Kidney epithelial cell (primary cell): ENCODE measurements at regions not wholly inside any gene's neighbourhood (a gene's known extent, or its start where the extent isn't known, plus 50 kb on each side); places are given as distances from the start of the nearest gene placed in this dataset.
"Not testable (repeated sequence)": the region's sequence is repeated elsewhere in the genome, so short reads cannot be mapped to it uniquely, and the experiment has no call there.

Experiments
- DNase-seq: peaks from one replicate; pipeline ENCODE4 v3.0.0-alpha.2; 2010; ENCODE audit warnings: low read depth
- H3K27me3 ChIP-seq: 2 replicates; pipeline ENCODE4 v1.6.0; 2011; ENCODE audit warnings: low read length; ENCODE audit not compliant: control insufficient read depth, insufficient read depth
- H3K36me3 ChIP-seq: 2 replicates; pipeline ENCODE4 v1.5.1; 2011; ENCODE audit warnings: low read length; ENCODE audit not compliant: control insufficient read depth, insufficient read depth
- H3K4me3 ChIP-seq: 2 replicates; pipeline ENCODE4 v1.5.1; 2011; ENCODE audit warnings: low read depth, mild to moderate bottlenecking, control low read depth, low read length
- TF ChIP-seq, protein P1 (sequence below): IDR thresholded peaks from 2 replicates; pipeline ENCODE4 v1.5.1; 2011; ENCODE audit warnings: mild to moderate bottlenecking, moderate library complexity, low read length, control low read depth, inconsistent platforms; ENCODE audit not compliant: insufficient read depth, poor library complexity, severe bottlenecking

DNA sequence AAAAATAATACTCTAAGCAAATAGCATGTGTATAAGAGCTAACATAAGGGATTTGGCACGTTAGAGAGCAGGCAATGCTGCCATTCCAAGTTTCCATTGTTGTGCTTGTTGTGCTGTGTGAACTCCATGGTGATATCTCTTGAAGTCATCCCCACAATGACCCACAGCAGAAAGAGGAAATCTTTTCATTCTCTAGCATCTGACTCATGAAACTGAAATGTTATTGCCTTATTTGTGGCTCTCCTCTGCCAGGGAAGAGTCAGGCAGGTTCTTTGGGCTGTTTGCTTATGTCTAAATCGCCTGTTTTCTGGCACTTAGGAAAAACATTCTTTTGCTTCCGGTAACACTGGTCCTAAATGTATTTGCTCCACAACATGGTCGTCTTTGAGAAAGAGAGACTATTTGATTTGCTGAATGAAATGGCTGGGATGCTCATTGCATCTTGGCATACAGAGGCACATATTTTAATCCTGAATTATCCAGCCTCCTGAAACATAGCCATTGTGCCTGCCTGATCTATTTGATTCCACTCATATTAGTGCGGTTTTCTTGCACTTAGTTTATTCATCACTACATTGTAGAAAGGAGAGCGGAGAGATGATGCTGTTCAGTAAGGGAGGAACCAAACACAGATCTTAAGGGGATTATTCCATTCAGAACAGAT lies 188.8 kb downstream of the CSNK1G3 start:
- no peaks in the 10 kb centered on the region for H3K27me3 ChIP-seq
- H3K36me3 ChIP-seq: no peaks in the 10 kb centered on the region
- DNase-seq: peak; percentile 96
- H3K4me3 ChIP-seq: no peak overlapping the region
- TF ChIP-seq, protein P1, sequence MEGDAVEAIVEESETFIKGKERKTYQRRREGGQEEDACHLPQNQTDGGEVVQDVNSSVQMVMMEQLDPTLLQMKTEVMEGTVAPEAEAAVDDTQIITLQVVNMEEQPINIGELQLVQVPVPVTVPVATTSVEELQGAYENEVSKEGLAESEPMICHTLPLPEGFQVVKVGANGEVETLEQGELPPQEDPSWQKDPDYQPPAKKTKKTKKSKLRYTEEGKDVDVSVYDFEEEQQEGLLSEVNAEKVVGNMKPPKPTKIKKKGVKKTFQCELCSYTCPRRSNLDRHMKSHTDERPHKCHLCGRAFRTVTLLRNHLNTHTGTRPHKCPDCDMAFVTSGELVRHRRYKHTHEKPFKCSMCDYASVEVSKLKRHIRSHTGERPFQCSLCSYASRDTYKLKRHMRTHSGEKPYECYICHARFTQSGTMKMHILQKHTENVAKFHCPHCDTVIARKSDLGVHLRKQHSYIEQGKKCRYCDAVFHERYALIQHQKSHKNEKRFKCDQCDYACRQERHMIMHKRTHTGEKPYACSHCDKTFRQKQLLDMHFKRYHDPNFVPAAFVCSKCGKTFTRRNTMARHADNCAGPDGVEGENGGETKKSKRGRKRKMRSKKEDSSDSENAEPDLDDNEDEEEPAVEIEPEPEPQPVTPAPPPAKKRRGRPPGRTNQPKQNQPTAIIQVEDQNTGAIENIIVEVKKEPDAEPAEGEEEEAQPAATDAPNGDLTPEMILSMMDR: no peak

- Histone ChIP-seq H3K4me3 (no peak overlapping the region), H3K36me3 (no peaks in the 10 kb centered on the region), H3K27me3 (no peaks in the 10 kb centered on the region)
- TF ChIP-seq, protein P1: no peak
- no peak for DNase-seq
Measured at GRCh38 chr5:123699571-123699970, 187.6 kb downstream of the CSNK1G3 start.

DNA sequence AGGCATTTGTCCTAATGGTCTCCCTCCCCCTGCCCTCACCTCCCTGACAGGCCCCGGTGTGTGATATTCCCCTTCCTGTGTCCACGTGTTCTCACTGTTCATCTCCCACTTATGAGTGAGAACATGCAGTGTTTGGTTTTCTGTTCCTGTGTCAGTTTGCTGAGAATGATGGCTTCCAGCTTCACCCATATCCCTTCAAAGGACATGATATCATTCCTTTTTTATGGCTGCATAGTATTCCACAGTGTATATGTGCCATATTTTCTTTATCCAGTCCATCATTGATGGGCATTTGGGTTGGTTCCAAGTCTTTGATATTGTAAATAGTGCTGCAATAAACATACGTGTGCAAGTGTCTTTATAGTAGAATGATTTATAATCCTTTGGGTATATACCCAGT lies 187.0 kb downstream of the CSNK1G3 start:
- H3K27me3 ChIP-seq, DNase-seq, H3K4me3 ChIP-seq, H3K36me3 ChIP-seq: not testable (repeated sequence)

- DNase-seq: no peak
- Histone ChIP-seq H3K4me3 (no peak overlapping the region), H3K27me3 (no peaks in the 10 kb centered on the region), H3K36me3 (no peaks in the 10 kb centered on the region)
- TF ChIP-seq, protein P1: no peak
Measured at GRCh38 chr5:123696921-123697341, 185.0 kb downstream of the CSNK1G3 start.

DNA sequence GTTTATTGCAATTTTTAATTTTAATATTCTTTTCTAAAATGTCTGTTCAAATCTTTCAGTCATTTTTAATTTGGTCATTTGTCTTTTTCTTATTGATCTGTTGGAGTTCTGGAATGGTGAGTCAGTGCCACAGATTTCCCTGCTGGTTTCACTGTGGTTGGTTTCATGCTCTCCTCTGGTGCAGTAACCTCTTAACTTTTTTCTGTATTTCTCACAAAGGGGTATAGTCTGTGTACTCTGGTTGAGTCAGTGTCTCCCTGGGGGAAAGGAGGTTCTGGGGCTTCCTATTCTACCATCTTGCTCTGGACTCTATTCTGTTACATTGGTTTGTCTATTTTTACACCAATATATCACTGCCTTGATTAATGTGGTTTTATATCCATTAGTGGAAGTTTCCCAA lies 178.8 kb downstream of the CSNK1G3 start:
- no peak overlapping the region for H3K4me3 ChIP-seq
- TF ChIP-seq, protein P1: no peak
- peak; percentile 45 for DNase-seq

DNA sequence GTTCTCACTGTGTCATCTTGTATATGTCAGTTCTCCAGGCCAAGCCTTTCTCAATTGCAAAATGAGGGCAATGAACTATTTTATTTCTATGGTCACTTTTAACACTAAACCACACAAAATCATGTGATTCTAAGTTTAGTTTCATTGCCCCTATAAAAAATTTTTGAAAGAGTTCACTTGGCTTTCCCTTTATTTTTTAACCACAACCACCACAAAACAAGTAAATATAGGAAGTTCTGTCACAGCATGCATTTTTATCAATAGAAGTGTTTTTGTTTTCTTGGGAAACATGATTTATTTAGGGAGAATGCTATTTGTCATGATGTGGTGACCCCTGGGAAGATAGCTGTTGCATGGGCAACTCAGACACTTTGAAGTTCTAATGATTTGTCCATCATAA lies 169.1 kb downstream of the CSNK1G3 start:
- TF ChIP-seq, protein P1: no peak
- DNase-seq: no peak

More for the DNA sequence above, 178.8 kb downstream of the CSNK1G3 start:
- H3K36me3 ChIP-seq: no peaks in the 10 kb centered on the region
- no peaks in the 10 kb centered on the region for H3K27me3 ChIP-seq

More for the DNA sequence above, 169.1 kb downstream of the CSNK1G3 start:
- H3K27me3 ChIP-seq: no peaks in the 10 kb centered on the region
- no peak overlapping the region for H3K4me3 ChIP-seq
- H3K36me3 ChIP-seq: no peaks in the 10 kb centered on the region
